NT2/D1 (cell line): ENCODE measurements at regions not wholly inside any gene's neighbourhood (a gene's known extent, or its start where the extent isn't known, plus 50 kb on each side); places are given as distances from the start of the nearest gene placed in this dataset.

Experiments
- YY1 ChIP-seq: IDR thresholded peaks from 2 replicates; pipeline ENCODE4 v1.6.1; 2011; ENCODE audit not compliant: insufficient read length, insufficient read depth
- ZNF274 ChIP-seq: IDR thresholded peaks from 2 replicates; pipeline ENCODE4 v1.6.1; 2011; ENCODE audit warnings: mild to moderate bottlenecking, low read depth, low read length

- TF ChIP-seq YY1 (no peak), ZNF274 (no peak)
Measured at GRCh38 chr11:96815236-96815635, 425.4 kb downstream of the JRKL start.
